Psoas muscle (tissue), 7 donors: ENCODE measurements at regions not wholly inside any gene's neighbourhood (a gene's known extent, or its start where the extent isn't known, plus 50 kb on each side); places are given as distances from the start of the nearest gene placed in this dataset.

ENCODE experiments used
- ATAC-seq, 4 donors: fragments of 200-7000 bp; cut with Tn5 transposase; one replicate each; pipeline ENCODE4 v1.9.1; 2020; ENCODE audit warnings: moderate library complexity in 3 of 4, mild to moderate bottlenecking in 2 of 4
- DNase-seq, 2 donors: peaks; one replicate each; pipeline ENCODE4 v3.0.0-alpha.2; 2020
- H3K27ac ChIP-seq: fragments of 200-600 bp; one replicate; pipeline ENCODE4 v1.8.0; 2022
- H3K27me3 ChIP-seq, 3 donors: fragments of 200-600 bp in 1 of 3; one replicate each; pipeline versions ENCODE4 v1.6.1 to v1.8.0; 2013 to 2022; ENCODE audit warnings: low read length in 2 of 3, mild to moderate bottlenecking in 2 of 3, moderate library complexity in 1 of 3; ENCODE audit not compliant: insufficient read depth in 3 of 3
- H3K36me3 ChIP-seq, 2 donors: fragments of 200-600 bp in 1 of 2; one replicate each; pipeline versions ENCODE4 v1.6.1 to v1.8.0; 2013 to 2022; ENCODE audit warnings: low read depth in 1 of 2, mild to moderate bottlenecking in 1 of 2, moderate library complexity in 1 of 2; ENCODE audit not compliant: insufficient read depth in 1 of 2
- H3K4me1 ChIP-seq: fragments of 200-600 bp; one replicate; pipeline ENCODE4 v1.8.0; 2022
- H3K4me3 ChIP-seq: fragments of 200-600 bp; one replicate; pipeline ENCODE4 v1.8.0; 2022; ENCODE audit warnings: mild to moderate bottlenecking
- H3K9me3 ChIP-seq: fragments of 200-600 bp; one replicate; pipeline ENCODE4 v1.8.0; 2022
- WGBS, 3 donors: extraction: QIAGEN DNeasy Blood & Tissue Kit; methylation state at CpG; one replicate each; pipeline versions ENCODE4 v1.1.6 to v1.1.7; 2013; 5-methylcytosine and 5-hydroxymethylcytosine counted together
- intact Hi-C, 2 donors: fragments of 100-400 bp; cut with DNase I; formaldehyde crosslinking; loops; one replicate each; pipeline versions ENCODE4 v1.11.0 to v1.14.2; 2022
- TF ChIP-seq, protein P1 (sequence below): fragments of 200-600 bp; IDR thresholded peaks from one replicate; pipeline ENCODE4 v1.8.0; 2022; ENCODE audit warnings: antibody characterized with exemption
- donor health status: healthy with polysubstance abuse.
- donor health status: DM: no; HTN: no; CAD: no; lungs with moderate emphysema.
- donor health status: Bipolar disorder and iron deficiency.
- donor health status: healthy.
- donor health status: DM: yes; HTN: yes; CAD: no.
- donor health status: DM: no; HTN: no; CAD: no.
- donor health status: DM: yes; HTN: yes; CAD: no.

DNA sequence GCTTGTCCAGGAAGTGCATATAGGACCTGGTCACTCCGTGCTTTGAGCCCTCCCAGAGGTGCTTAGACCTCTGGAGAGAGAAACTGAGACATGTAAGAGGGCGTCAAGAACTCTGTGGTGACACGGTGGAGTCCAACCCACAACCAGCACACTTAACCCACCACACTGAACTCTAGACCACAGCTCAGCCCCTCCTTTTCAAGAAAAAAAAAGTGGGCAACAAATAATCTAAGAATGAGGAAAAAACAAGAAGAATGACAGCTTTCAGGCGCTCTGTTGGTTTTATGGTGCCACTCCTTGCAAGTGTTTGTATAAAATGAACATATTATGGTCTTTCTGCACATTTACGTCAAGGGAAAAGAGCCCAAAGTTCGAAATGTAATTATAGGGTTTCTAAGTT, 50.2 kb upstream of the SNAPC3 start:
- 79 to 85% (median 81%) methylated on average over 6 of the region's 6 CpGs for WGBS, 3 donors
- ATAC-seq (no peak), DNase-seq (no peak)
- intact Hi-C loops, result no loop called here
- H3K4me1 ChIP-seq, result no peaks in the 10 kb centered on the region
- no peaks in the 10 kb centered on the region for H3K36me3 ChIP-seq
- TF ChIP-seq, protein P1, sequence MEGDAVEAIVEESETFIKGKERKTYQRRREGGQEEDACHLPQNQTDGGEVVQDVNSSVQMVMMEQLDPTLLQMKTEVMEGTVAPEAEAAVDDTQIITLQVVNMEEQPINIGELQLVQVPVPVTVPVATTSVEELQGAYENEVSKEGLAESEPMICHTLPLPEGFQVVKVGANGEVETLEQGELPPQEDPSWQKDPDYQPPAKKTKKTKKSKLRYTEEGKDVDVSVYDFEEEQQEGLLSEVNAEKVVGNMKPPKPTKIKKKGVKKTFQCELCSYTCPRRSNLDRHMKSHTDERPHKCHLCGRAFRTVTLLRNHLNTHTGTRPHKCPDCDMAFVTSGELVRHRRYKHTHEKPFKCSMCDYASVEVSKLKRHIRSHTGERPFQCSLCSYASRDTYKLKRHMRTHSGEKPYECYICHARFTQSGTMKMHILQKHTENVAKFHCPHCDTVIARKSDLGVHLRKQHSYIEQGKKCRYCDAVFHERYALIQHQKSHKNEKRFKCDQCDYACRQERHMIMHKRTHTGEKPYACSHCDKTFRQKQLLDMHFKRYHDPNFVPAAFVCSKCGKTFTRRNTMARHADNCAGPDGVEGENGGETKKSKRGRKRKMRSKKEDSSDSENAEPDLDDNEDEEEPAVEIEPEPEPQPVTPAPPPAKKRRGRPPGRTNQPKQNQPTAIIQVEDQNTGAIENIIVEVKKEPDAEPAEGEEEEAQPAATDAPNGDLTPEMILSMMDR, result no peak
- no peak overlapping the region for H3K27ac ChIP-seq
- no peak overlapping the region for H3K4me3 ChIP-seq
- H3K27me3 ChIP-seq, result peaks cover 0 to 4% (median 0%) of the 10 kb centered on the region in 3 donors
- H3K9me3 ChIP-seq, result no peaks in the 10 kb centered on the region

DNA sequence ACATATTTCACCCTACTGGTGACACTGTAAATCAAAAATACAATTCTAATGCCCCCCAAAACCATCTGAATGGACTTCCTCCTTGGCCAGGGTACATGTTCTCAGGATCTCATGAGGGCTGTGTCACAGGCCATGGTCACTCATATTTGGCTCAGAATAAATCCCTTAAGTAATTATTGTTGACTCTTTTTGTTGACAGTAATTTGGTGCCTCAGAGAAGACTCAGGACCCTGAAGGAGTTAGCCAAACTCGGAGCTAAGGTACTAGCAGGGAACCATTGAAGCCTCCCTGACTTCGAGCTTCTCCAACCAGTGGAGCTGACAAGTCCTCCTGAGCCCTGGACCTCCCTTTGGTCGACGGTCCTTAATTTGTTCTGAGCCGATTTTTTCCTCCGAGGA, 51.2 kb upstream of the SNAPC3 start:
- 72 to 84% (median 84%) methylated on average over 6 of the region's 6 CpGs for WGBS, 3 donors
- peaks cover 0 to 4% (median 0%) of the 10 kb centered on the region in 3 donors for H3K27me3 ChIP-seq
- intact Hi-C loops, result no loop called here
- no peaks in the 10 kb centered on the region for H3K36me3 ChIP-seq
- no peak overlapping the region for H3K27ac ChIP-seq
- no peak for ATAC-seq
- H3K4me1 ChIP-seq, result no peaks in the 10 kb centered on the region
- H3K4me3 ChIP-seq, result no peak overlapping the region
- TF ChIP-seq, protein P1, result no peak
- DNase-seq, result no peak
- no peaks in the 10 kb centered on the region for H3K9me3 ChIP-seq

DNA sequence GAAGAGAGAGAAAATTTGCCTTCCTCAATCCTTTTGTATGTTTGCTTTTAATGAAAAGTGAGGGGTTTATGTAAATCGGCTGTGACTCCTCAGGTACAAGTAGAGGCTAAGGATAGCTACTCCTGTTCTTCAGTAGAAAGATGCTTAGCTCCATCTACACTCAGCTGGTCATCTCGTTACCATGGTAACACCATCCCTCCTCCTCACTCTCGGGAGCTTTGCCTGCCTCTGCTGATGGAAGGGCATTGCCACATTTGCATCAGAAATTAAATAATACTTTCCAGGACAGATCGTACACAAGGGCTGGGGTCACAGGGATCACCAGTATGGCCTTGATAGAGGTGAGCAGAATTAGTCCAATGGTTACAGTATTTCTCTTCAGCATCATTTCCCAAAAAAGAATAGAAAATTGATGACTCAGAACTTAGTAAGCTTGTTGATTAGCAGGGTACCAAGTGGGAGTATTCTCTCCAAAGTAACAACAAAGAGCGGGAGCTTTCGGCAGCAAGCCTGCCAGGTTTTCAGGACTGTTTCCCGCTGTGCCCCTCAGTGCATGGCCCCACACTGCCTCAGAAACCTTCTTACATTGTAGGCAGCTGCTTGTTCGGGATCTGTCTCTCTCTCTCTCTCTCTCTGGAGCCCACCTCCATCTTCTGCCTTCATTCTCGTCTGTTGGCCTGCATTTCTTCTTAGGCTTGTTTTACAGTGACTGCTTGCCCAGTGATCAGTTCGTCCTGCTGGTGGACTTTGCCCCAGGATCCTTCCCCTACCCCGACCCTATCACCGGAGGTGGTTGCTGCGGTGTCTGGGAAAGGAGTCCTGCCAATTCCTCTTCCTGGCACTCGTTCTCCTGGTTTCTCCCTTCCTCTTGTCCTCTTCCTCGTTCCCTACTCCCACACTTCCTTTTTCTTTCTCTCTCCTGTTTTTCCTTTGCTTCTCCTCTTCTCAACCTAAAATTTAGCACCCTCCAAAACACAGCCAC, 51.9 kb upstream of the SNAPC3 start:
- ATAC-seq (no peak), DNase-seq (no peak)
- 71 to 77% (median 75%) methylated on average over 15 of the region's 15 CpGs for WGBS, 3 donors
- Histone ChIP-seq H3K9me3 (no peaks in the 10 kb centered on the region), H3K27ac (no peak overlapping the region), H3K36me3 (no peaks in the 10 kb centered on the region), H3K27me3 (peaks cover 0 to 4% (median 0%) of the 10 kb centered on the region in 3 donors), H3K4me3 (no peak overlapping the region), H3K4me1 (no peaks in the 10 kb centered on the region)
- TF ChIP-seq, protein P1, result no peak
- intact Hi-C loops, result no loop called here

DNA sequence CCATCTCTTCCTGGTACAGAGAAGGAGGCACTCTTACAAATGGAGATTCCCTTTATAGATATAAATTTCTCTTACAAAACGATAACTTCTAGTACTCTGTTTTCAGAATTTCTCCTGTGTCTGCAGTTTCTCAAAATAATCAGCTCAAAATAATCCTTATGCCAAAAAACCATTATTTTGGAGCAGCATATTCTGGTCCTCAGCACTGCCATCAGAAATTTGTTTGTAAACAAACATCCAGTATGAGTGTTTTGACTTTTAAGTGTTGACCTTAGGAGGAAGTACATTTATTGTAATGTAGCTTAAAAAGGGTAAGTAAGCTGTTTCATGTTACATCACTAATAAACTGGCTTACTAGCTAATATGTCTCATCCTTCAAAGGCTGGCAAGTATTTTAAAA, 52.8 kb upstream of the SNAPC3 start:
- no peak for ATAC-seq
- H3K36me3 ChIP-seq, result no peaks in the 10 kb centered on the region
- no peak overlapping the region for H3K4me3 ChIP-seq
- H3K27ac ChIP-seq, result no peak overlapping the region
- 77 to 93% (median 82%) methylated on average over 1 of the region's 1 CpG for WGBS, 3 donors
- DNase-seq, result no peak
- H3K9me3 ChIP-seq, result no peaks in the 10 kb centered on the region
- peaks cover 0 to 4% (median 0%) of the 10 kb centered on the region in 3 donors for H3K27me3 ChIP-seq
- intact Hi-C loops, result no loop called here
- no peaks in the 10 kb centered on the region for H3K4me1 ChIP-seq
- TF ChIP-seq, protein P1, result no peak
